Liver (tissue), 8 donors: ENCODE measurements at regions not wholly inside any gene's neighbourhood (a gene's known extent, or its start where the extent isn't known, plus 50 kb on each side); places are given as distances from the start of the nearest gene placed in this dataset.

Experiments used
- DNase-seq: peaks from one replicate; pipeline ENCODE4 v3.0.0-alpha.2; 2017; ENCODE audit warnings: low spot score
- H3K27ac ChIP-seq, 2 donors: one replicate each; pipeline ENCODE4 v1.7.0; 2013; ENCODE audit warnings: inconsistent platforms in 2 of 2, low read length in 2 of 2, control low read depth in 1 of 2, low read depth in 1 of 2, mild to moderate bottlenecking in 1 of 2
- H3K27me3 ChIP-seq, 4 donors: one replicate each; pipeline versions ENCODE4 v1.6.1 to v1.7.0; 2013; ENCODE audit warnings: low read length in 3 of 4, inconsistent platforms in 1 of 4, mild to moderate bottlenecking in 1 of 4, moderate library complexity in 1 of 4; ENCODE audit not compliant: control insufficient read depth in 4 of 4, insufficient read depth in 4 of 4
- H3K36me3 ChIP-seq, 4 donors: one replicate each; pipeline versions ENCODE4 v1.6.1 to v1.7.0; 2013; ENCODE audit warnings: low read length in 3 of 4, mild to moderate bottlenecking in 3 of 4, low read depth in 1 of 4, moderate library complexity in 1 of 4; ENCODE audit not compliant: control insufficient read depth in 4 of 4, insufficient read depth in 3 of 4
- H3K4me1 ChIP-seq, 4 donors: one replicate each; pipeline versions ENCODE4 v1.6.1 to v1.7.0; 2013; ENCODE audit warnings: low read length in 3 of 4, mild to moderate bottlenecking in 3 of 4, moderate library complexity in 1 of 4; ENCODE audit not compliant: control insufficient read depth in 4 of 4, insufficient read depth in 4 of 4
- H3K4me3 ChIP-seq, 3 donors: one replicate each; pipeline versions ENCODE4 v1.6.1 to v1.7.0; 2013; ENCODE audit warnings: low read length in 3 of 3, control low read depth in 1 of 3, low read depth in 1 of 3, mild to moderate bottlenecking in 1 of 3
- H3K9ac ChIP-seq, 2 donors: one replicate each; pipeline ENCODE4 v1.7.0; 2013; ENCODE audit warnings: low read length in 2 of 2, mild to moderate bottlenecking in 2 of 2, moderate library complexity in 2 of 2, control low read depth in 1 of 2, low read depth in 1 of 2
- H3K9me3 ChIP-seq, 4 donors: one replicate each; pipeline versions ENCODE4 v1.6.1 to v1.7.0; 2013; ENCODE audit warnings: low read length in 3 of 4; ENCODE audit not compliant: control insufficient read depth in 4 of 4
- CTCF ChIP-seq: fragments of 150-350 bp; IDR thresholded peaks from 2 replicates; pipeline ENCODE4 v1.5.1; 2017; ENCODE audit warnings: improper control_type of control experiment, low read depth, low read length; ENCODE audit not compliant: missing input control
- EGR1 ChIP-seq, 2 donors: IDR thresholded peaks; 2 replicates each; pipeline ENCODE4 v1.6.1; 2016 to 2018; ENCODE audit warnings: antibody characterized with exemption in 2 of 2, low read depth in 2 of 2
- FOXA1 ChIP-seq: IDR thresholded peaks from 2 replicates; pipeline ENCODE4 v1.6.1; 2016; ENCODE audit warnings: antibody characterized with exemption
- HNF4G ChIP-seq: IDR thresholded peaks from 2 replicates; pipeline ENCODE4 v1.6.1; 2016; ENCODE audit warnings: antibody characterized with exemption
- JUND ChIP-seq, 2 donors: IDR thresholded peaks; 2 replicates each; pipeline ENCODE4 v1.6.1; 2016; ENCODE audit warnings: antibody characterized with exemption in 2 of 2
- NR2F2 ChIP-seq: IDR thresholded peaks from 2 replicates; pipeline ENCODE4 v1.6.1; 2016; ENCODE audit warnings: antibody characterized with exemption
- RXRA ChIP-seq, 2 donors: IDR thresholded peaks; 2 replicates each; pipeline ENCODE4 v1.6.1; 2017 to 2018; ENCODE audit warnings: antibody characterized with exemption in 2 of 2, mild to moderate bottlenecking in 1 of 2
- SP1 ChIP-seq: IDR thresholded peaks from 2 replicates; pipeline ENCODE4 v1.6.1; 2018; ENCODE audit warnings: antibody characterized with exemption, mild to moderate bottlenecking
- WGBS: extraction: QIAGEN DNeasy Blood & Tissue Kit; methylation state at CpG from one replicate; pipeline ENCODE4 v1.1.7; 2013; 5-methylcytosine and 5-hydroxymethylcytosine counted together
- TF ChIP-seq, protein P1 (sequence below): IDR thresholded peaks from 2 replicates; pipeline ENCODE4 v1.6.1; 2016; ENCODE audit warnings: antibody characterized with exemption
- TF ChIP-seq, protein P2 (sequence below): IDR thresholded peaks from 2 replicates; pipeline ENCODE4 v1.6.1; 2016; ENCODE audit warnings: antibody characterized with exemption
- TF ChIP-seq, protein P3 (sequence below): IDR thresholded peaks from 2 replicates; pipeline ENCODE4 v1.6.1; 2016; ENCODE audit warnings: antibody characterized with exemption
- donor health status: healthy.
- donor health status: healthy.
- donor health status: healthy.
- donor health status: healthy.
- donor health status: healthy.

DNA sequence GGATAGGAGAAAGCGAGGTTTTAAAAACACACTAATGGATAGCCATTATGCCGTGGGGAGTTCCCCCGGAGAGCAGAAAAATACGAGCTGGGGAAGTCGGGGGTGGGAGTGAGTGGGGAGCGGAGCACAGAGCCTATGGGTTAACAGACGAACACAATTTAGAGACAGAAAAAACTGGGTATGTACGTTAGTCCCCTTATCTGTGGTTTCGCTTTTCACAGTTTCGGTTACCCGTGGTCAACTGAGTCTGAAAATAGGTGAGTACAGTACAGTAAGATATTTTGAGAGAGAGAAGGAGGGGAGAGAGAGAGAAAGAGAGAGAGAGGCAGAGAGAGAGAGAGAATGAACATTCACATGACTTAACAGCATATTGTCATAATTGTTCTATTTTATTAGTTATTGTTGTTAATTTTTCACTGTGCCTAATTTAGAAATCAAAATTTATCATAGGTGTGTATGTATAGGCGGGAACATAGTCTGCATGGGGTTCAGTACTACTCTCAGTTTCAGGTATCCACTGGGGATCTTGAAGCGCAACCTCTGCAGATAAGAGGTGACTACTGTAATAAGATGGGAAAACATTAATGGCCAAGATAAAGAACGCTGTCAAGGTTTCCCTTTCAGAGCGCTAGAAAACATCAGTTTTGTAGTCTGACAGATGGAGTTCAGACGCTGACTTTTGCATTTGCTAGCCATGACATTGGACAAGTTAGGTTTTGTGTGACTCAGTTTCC lies 125.6 kb upstream of the LMO4 start:
- 75% methylated on average over 16 of the region's 16 CpGs for WGBS
- TF ChIP-seq, protein P1, sequence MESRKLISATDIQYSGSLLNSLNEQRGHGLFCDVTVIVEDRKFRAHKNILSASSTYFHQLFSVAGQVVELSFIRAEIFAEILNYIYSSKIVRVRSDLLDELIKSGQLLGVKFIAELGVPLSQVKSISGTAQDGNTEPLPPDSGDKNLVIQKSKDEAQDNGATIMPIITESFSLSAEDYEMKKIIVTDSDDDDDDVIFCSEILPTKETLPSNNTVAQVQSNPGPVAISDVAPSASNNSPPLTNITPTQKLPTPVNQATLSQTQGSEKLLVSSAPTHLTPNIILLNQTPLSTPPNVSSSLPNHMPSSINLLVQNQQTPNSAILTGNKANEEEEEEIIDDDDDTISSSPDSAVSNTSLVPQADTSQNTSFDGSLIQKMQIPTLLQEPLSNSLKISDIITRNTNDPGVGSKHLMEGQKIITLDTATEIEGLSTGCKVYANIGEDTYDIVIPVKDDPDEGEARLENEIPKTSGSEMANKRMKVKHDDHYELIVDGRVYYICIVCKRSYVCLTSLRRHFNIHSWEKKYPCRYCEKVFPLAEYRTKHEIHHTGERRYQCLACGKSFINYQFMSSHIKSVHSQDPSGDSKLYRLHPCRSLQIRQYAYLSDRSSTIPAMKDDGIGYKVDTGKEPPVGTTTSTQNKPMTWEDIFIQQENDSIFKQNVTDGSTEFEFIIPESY, result no peak
- TF ChIP-seq EGR1 (IDR thresholded peaks at IDR 0.05; ENCODE audit: low read depth in 2 of 2) (no peak), NR2F2 (no peak), HNF4G (no peak), RXRA (IDR thresholded peaks at IDR 0.05) (no peak)
- TF ChIP-seq, protein P2, sequence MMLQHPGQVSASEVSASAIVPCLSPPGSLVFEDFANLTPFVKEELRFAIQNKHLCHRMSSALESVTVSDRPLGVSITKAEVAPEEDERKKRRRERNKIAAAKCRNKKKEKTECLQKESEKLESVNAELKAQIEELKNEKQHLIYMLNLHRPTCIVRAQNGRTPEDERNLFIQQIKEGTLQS, result no peak
- Histone ChIP-seq H3K27me3 (peaks cover 0 to 4% (median 1%) of the 10 kb centered on the region in 4 donors), H3K27ac (no peak overlapping the region), H3K9ac (no peak overlapping the region), H3K9me3 (peaks cover 0 to 2% (median 0%) of the 10 kb centered on the region in 4 donors), H3K4me1 (no peaks in the 10 kb centered on the region), H3K36me3 (no peaks in the 10 kb centered on the region), H3K4me3 (no peak overlapping the region)
- no peak for DNase-seq

DNA sequence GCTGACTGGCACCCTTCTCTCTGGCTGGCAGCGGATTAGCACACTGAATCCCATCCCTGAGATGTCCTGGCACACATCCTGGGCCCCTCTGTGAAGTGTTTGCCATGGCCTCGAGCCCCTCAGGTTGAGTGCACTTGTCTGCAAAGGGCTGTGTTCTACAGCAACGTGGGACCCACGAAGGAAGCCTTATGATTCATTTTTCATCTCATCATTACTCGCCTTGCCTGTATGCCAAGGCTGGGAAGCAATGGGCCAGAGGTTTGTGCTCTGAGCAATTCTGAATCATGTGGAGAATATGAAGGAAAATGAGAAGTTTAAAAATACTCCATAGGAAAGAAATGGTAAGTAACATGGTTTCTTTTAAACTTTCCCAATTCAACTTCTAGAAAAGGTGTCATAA lies 124.8 kb upstream of the LMO4 start:
- no peak overlapping the region for H3K27ac ChIP-seq
- no peak overlapping the region for H3K4me3 ChIP-seq
- H3K9me3 ChIP-seq, result peaks cover 0 to 2% (median 0%) of the 10 kb centered on the region in 4 donors
- no peak overlapping the region for H3K9ac ChIP-seq
- H3K4me1 ChIP-seq, result no peaks in the 10 kb centered on the region
- no peak for TF ChIP-seq NR2F2
- TF ChIP-seq FOXA1, result no peak
- TF ChIP-seq, protein P3, sequence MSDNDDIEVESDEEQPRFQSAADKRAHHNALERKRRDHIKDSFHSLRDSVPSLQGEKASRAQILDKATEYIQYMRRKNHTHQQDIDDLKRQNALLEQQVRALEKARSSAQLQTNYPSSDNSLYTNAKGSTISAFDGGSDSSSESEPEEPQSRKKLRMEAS, result no peak
- TF ChIP-seq, protein P2, result no peak
- TF ChIP-seq JUND (IDR thresholded peaks at IDR 0.05), result no peak
- TF ChIP-seq SP1, result no peak
- TF ChIP-seq, protein P1, result no peak
- no peak for TF ChIP-seq EGR1 (IDR thresholded peaks at IDR 0.05; ENCODE audit: low read depth in 2 of 2)
- no peak for TF ChIP-seq CTCF
- no peaks in the 10 kb centered on the region for H3K36me3 ChIP-seq
- no peak for DNase-seq
- peaks cover 0 to 4% (median 1%) of the 10 kb centered on the region in 4 donors for H3K27me3 ChIP-seq
- 63% methylated on average over 5 of the region's 5 CpGs for WGBS
